ENCODE measurements at regions not wholly inside any gene's neighbourhood (a gene's known extent, or its start where the extent isn't known, plus 50 kb on each side); places are given as distances from the start of the nearest gene placed in this dataset.

DNA sequence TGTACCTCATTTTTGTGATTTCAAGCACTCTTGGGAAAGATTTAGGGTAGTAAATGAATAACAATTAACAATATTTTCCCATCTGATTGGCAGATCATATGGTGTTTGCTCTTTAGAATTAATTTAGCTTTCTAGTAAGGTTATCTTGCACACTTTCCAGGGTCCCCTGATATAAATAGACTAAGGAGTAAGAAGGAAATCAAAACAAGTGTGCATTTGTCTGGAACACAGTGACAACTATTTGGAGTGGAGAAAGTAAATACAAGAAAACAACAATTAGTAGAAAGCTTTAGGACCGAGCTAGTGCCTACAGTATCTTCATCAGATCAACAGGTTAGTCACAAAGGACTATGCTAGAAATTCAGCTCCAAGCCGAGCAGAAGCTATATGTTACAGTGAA is 429.5 kb downstream of the COG6 start:
- no peak for ATAC-seq
- DNase-seq = no peak
- intact Hi-C loops (cut with micrococcal nuclease) = no loop called here

DNA sequence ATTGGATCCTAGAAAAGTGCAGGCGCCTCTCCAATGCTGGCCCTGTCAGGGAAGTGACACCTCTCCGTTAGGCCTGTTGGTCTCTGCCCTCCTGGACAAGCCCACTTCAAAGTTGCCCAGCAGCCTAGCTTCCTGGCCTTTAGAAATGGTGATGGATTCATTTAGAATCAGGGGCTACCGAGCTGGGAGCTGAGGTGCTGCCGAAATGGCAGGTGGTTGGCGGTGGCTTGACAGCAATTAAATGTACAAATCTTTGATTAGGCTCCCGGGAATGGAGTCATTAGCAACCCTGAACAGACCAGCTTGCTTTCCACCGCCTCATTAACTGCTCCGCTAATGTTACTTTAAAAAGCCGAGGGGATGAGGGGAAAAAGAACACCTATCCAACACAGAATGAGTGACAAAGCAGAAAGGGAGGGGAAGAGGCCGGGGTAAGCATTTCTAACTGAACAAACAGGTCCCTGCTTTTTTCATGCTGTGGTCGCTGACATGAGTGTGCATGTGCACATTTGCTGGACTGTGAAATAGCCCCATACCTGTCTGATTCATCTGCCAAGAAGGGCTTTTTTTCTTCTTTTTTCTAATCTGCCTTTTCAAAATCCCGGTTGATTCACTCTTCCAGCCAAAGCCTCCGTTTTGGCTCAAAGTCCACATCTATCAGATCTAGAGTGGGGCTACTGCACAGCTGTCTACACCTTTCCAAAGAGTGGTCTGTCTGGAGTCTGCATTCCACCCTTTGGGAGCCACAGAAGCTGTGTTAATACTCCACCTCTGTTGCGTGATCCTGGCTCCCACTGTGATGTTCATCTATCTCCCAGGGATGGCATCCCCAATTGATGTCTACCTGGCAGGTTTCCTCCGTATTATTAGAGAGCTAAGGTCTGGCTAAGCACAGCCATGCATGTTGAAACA is 431.9 kb downstream of the COG6 start:
- ATAC-seq (no peak), DNase-seq (no peak)
- intact Hi-C loops (cut with micrococcal nuclease) = no loop called here

DNA sequence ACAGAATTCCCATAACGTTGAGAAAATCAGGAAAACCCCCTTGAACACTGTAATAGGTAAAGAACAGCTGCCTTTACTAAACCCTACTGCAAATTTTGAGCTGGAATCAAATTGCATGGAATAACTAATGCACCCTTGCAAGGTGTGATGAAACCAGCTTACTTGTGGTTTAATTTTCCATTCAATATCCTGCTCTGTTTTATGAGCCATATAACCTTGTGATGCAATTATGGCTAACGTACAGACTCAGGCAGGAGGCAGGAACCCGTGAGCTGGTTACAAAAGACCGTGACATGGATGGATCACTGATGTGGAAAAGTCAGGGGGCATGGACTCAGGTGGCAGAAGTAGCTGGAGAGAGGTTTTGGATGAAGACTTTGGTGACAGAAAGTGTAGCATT is 438.6 kb downstream of the COG6 start:
- intact Hi-C loops (cut with micrococcal nuclease) = loop anchor here (2.0 kb wide), 1 partner anchor 53 kb away; no protein-coding TSS in a partner anchor
- ATAC-seq (no peak), DNase-seq (no peak)

DNA sequence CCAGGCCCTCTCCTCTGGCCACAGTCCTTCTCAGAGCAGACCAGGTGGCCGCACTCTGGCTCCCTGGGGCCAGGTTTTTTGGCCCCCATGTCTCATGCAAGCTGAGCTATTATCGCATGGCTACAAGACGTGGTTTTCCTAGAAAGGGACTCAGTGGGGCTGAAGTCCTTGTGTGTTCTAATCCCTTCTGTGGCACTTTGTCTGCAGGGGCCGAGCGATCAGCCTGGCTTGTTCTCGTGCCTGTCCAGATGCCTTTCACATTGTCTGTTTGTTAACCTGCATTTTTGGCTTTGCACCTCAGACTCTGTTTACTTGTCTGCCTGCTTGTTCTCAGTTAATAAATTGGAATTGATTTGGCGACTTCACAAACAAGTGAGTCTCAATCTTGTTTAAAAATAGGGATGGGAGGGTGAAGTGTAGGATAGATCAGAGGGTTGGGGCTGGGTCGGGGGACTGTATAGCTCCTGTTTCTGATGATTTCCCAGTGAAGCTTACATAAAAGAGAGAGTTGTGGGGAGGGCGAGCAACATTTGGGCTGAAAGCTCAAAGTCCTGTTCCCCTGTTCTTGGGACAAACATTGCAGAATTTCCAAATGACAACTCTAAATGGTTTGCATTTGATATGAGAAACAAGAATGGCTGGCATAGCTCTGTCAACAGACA is 440.4 kb downstream of the COG6 start:
- DNase-seq = no peak
- intact Hi-C loops (cut with micrococcal nuclease) = loop anchor here (2.0 kb wide), 1 partner anchor 51 kb away; no protein-coding TSS in a partner anchor
- ATAC-seq = no peak

DNA sequence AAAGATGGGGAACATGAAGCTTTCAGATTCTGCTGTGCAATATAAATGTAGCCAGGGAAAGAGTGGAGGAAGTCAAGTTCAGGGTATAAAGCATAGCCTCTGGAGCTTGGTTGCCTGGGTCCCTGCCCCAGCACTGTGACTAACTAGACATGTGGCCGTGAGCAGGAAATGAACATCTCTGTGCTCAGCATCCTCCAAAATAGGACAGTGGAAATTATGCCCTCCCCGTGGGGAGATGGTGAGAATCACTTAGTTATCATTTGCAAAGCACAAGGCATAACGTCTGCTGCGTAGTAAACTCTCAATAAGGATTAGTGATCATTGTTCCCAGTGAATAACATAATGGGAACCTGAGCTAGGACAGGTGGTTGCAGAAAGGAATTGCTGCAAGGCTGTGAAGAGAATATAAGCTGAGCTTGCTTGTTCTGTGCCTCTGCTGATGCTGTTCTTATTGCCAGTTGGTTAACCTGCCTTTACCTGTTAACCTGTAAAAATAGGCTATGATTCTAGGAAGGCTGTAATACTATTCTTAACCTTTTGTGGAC is 441.0 kb downstream of the COG6 start:
- ATAC-seq = no peak
- intact Hi-C loops (cut with micrococcal nuclease) = no loop called here
- DNase-seq = no peak

DNA sequence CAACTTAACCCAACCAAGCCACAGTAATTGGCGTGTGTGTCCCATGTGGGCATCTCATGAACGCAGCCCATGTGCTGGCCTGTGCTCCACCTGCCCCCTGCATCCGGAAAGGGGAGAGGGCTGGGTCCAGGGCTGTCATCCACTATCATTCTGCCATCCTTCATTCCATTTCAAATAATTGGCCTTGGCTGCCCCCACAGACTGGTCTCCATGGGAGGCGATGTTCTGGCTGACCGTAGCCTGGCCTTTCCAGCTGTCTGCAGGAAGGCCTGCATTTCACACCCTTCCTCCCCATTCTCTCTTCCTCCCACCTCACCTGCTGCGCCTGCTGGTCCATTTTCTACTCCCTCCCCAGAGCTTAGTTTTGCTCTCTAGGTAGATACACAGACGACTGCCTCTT is 442.8 kb downstream of the COG6 start:
- ATAC-seq (no peak), DNase-seq (no peak)
- intact Hi-C loops (cut with micrococcal nuclease) = no loop called here

DNA sequence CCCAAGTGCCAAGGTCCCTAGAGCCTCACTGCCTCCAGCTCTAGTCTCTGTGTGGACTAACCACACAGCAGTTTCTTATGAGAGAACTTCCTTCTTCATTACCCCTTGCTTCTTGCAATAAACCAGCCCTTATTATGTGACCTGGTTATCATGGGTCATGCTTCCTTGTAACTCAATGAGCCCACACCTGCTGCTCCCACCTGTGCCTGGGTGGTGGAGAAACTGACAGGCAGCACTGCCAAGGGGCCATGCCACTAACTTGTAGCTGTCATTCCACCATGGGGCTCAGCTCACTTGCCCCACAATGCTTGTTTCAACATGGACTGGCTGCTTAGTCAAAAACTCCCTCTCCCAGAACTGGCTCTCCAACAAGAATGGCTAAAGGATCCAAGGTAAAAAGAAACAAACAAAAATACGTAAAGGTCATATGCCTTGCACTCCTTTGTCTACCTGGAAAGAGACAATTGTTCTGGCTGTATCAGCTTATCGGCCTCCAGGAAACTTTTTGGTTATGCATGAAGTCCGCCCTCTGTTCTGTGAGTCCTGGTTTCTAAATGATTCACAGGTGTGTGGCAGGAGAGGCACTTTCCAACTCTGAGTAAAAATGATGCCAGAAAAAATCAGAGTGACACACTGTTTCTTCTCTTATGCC is 446.4 kb downstream of the COG6 start:
- ATAC-seq = no peak
- no peak for DNase-seq
- intact Hi-C loops (cut with micrococcal nuclease) = no loop called here

DNA sequence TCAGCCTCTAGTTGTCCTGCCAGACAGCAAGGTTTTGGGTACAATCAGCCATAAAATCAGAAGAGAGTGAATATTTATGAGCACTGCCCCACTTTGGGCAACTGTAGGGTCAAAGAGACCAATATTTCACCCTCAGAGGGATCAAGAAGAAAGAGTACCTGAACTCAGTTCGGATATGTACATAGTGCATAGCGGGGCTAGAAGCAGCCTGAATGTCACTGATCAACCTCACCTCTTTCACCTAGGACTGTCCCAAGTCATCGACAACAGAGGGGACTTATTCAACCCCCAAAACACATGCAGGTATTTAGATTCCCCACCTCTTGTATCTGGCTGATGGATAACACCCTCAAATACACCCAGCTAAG is 446.9 kb downstream of the COG6 start:
- DNase-seq (no peak), ATAC-seq (no peak)
- intact Hi-C loops (cut with micrococcal nuclease) = no loop called here

DNA sequence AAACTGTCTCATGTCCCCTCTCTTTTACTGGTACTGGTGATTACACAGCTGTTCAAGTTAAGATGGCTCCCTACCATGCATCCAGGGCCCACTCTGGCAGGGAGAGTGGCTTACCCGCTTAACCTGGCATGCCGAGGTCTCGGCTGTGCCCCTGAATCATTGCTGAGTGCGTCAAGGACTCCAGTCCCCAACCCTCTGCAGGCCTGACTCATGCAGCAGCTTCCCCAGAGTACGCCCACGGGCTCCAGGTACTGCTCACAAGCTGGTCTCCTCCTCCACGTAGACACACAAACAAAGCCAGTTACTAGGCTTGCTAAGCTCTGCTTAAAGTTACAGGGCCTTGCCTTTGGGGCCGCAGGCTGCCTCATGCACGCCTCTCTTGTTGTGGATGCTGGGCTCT is 447.4 kb downstream of the COG6 start:
- no peak for ATAC-seq
- intact Hi-C loops (cut with micrococcal nuclease) = no loop called here
- no peak for DNase-seq

DNA sequence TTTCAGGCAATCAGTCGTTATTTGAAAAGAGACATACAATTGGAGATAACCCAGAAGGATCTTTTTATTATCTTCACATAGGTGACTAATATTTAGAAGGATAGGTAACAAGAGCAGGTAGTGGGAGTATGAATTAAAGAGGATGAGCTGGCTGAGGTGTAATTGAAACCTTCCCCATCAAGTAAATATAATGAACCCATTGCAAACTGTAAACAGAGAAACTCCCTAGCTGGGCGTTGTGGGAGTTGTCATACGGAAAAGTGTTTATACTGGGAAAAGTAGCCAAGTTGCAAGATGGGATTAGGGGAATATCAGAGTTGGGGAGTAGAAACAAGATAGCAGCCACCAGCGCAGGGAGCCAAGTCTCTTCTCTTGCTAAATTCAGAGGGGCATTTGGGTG is 448.4 kb downstream of the COG6 start:
- ATAC-seq = no peak
- DNase-seq = no peak
- intact Hi-C loops (cut with micrococcal nuclease) = no loop called here

DNA sequence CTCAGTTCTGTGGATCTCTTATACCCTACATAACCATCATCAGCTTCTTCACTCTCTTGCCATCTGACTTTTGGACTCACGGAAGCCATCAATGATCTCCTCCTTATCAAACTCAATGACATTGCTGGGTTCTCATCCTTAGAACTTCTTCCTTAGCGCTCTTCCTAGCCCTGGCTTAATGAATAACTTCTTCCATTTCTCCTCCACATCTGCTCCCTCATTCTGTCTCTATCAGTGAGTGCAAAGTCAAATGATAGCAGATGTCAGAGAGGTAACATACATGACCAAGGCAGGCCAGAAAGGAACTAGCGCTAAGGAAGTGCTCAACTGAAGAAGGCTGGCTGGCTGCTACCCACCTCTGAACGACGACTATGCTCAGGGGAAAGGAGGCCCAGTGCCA is 449.8 kb downstream of the COG6 start:
- no peak for ATAC-seq
- intact Hi-C loops (cut with micrococcal nuclease) = no loop called here

DNA sequence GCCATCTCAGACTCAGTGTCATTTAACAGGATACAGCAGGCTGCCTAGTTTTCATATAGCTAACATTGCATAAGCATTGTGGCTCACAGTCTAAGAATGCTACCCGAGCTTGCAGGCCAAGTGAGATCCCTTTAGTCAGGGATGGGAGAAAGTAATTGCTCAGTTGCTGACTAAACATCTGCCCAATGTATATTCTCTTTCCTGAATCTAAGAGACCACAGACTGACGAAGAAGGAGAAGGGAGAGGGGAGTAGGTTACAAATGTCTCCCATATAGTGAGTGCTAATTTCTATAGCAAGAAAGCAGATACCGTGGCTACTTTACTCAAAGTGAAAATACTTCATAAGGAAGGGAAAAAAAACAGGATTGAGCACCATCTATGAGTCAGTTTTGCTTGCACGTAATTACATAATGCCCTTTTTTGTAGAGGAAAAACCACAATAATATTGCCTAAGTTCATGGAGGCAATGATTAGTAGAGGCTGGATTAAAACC is 453.9 kb downstream of the COG6 start:
- no peak for ATAC-seq
- intact Hi-C loops (cut with micrococcal nuclease) = no loop called here
- no peak for DNase-seq

More for the DNA sequence above, 449.8 kb downstream of the COG6 start:
- no peak for DNase-seq

DNA sequence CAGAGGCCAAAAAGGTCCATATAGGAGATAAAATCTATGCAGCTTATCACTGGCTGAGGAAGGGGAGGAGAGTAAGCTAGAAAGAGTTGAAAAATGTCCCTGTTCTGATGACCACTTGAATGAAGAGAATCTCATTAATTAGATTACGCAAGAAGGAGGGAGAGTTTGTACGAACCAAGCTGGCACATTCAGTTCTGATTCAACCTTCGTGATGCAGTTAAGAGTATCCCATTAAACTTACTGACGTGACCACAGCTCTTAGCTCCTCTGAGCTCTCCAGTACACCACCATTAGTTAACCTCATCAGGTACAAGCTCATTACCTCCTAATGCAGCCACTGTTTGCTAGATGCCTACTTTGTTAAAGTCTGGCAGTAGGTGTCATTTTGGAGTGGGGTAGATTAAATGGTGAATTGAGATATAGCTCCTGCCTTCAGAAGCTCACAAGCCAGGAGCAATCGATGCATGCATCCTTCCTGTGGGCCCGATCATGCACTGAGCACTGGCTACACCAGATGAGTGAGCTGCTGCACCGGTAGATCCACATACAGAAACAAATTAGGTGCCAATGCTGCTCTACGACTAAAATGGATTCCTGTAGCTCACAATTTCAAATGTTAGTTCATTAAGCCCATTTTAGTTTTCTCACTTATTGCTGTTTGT is 458.3 kb downstream of the COG6 start:
- intact Hi-C loops (cut with micrococcal nuclease) = no loop called here
- no peak for DNase-seq
- no peak for ATAC-seq

DNA sequence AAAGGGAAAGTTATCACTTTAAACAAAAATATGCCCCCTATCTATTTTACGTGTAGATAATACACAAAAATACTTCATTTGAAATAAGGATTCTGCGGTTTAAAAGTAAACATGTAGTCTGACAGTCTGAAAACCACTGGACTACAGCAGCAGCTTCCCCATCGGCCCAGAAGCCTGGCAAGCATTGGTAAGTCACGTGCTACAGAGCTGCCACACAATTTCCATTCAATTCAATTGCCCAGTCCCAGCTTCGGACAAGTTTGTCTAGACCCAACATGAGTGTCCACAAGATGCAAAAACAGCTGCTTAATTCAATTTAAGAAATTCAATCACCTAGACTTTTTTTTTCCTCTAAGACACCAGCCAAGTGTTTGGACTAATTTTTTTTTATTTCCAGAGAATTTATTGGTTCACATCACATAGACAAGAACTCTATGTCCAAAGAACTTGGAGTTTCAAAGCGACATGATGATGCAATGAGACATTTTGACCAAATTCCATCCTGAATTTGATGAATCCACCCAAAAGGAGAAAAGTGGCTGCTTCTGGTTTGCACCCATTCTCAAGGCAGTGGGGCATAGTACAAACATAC is 458.9 kb downstream of the COG6 start:
- no peak for DNase-seq
- intact Hi-C loops (cut with micrococcal nuclease) = no loop called here
- no peak for ATAC-seq

DNA sequence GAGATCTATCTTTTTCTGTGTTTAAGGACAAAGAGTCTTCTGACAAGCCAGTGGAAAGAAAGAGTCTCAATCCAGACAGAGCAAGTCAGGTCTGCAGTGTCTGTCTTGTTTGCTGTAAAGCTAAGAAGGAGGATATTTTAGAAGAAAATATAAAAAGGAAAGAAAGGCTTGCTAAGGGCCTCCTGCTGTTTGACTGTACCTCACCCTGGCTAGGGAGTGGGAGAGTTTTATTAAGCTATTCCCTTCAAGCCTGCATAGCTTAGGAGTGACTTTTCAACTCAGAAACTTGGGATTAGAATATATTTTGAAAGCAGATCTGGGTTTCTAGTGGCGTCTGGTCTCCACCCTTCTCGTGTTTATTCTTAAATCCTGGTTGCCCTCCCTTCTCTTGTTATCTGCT is 460.0 kb downstream of the COG6 start:
- intact Hi-C loops (cut with micrococcal nuclease) = no loop called here
- DNase-seq (no peak), ATAC-seq (no peak)

DNA sequence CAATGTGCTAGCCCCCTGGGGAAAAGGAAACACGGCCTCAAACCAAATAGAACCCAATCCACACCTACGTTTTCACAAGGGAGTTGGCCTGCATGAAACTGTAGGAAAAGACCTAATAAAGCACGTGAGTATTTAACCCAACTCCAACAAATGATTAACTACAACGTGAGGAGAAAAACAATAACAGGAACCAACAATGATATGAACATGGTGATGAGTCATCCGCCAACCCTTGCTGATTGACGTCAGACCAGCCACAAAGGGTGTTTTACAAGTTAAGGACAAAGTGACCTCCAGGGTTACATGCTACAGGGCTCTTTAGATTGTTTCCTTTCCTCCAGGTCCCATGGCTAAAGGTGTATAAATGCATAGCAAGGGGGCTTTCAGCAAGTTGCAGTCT is 460.5 kb downstream of the COG6 start:
- DNase-seq = no peak
- ATAC-seq = peak; percentile 69
- intact Hi-C loops (cut with micrococcal nuclease) = no loop called here

DNA sequence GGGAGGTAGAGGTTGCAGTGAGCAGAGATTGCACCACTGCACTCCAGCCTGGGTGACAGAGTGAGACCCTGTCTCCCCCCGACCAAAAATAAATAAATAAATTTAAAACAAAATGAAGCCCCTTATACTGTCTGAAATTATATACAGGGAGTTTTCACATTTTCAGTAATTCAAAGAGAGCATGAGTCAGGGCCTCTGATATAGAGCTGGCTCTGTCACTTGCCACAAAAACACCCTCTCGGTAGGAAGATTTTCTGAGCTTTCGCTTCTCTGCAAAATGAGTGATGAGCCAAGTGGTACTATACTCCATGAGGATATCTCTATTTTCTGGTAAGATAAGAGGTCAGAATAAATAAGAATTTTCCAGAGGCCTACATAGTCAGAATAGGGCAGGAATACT is 462.9 kb downstream of the COG6 start:
- DNase-seq = no peak
- no peak for ATAC-seq
- intact Hi-C loops (cut with micrococcal nuclease) = no loop called here

DNA sequence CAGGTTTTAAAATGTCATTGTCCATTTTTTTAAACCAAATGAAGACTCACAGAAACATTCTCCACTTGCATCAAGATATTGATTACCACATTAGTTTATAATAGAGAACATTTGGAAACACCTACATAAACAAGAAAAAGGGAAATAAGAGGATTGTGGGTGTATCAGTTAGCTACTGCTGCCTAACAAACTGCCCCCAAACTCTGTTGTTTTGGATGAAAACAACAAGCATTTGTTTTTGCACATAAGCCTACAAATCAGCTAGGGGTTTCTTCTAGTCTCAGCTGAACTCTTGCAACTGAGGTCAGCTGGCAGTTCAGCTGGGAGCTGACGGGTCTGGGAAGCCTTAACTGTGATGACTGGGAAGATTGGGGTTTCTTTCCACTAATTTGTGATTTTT is 464.4 kb downstream of the COG6 start:
- peak; percentile 13 for ATAC-seq
- intact Hi-C loops (cut with micrococcal nuclease) = no loop called here

DNA sequence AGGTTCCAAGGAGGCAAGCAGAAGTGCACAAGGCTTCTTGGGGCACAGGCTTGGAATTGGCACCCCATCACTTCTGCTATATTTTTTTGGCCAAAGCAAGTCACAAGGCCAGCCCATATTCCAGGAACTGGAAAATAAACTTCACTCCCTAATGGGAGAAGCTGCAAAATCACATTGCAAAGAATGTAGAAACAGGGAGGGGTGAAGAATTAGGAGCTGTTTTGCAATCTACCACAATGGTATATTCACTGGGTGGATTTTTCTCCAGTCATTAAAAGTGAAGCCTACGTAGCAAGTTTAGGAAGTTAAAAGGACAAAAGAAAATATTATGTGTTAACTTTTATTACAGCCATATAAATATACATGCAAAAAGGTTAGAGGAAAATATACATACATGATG is 464.8 kb downstream of the COG6 start:
- ATAC-seq = peak; percentile 66
- no peak for DNase-seq
- intact Hi-C loops (cut with micrococcal nuclease) = no loop called here

More for the DNA sequence above, 464.4 kb downstream of the COG6 start:
- DNase-seq = no peak
